Nephron progenitor cell (in vitro differentiated cells): ENCODE measurements at regions not wholly inside any gene's neighbourhood (a gene's known extent, or its start where the extent isn't known, plus 50 kb on each side); places are given as distances from the start of the nearest gene placed in this dataset.

Source experiments
- DNase-seq: peaks from one replicate; pipeline ENCODE4 v3.0.0; 2021
- H3K27ac Mint-ChIP-seq: 2 replicates; pipeline ENCODE4 v1.8.0; 2021; ENCODE audit warnings: mild to moderate bottlenecking, moderate library complexity, mixed read lengths
- H3K27me3 Mint-ChIP-seq: 2 replicates; pipeline ENCODE4 v1.8.0; 2021; ENCODE audit warnings: mild to moderate bottlenecking, low read depth, mixed read lengths; ENCODE audit not compliant: poor library complexity
- H3K36me3 Mint-ChIP-seq: 2 replicates; pipeline ENCODE4 v1.8.0; 2021; ENCODE audit warnings: low read depth, mixed read lengths
- H3K4me1 Mint-ChIP-seq: 2 replicates; pipeline ENCODE4 v1.8.0; 2021; ENCODE audit warnings: mixed read lengths
- H3K4me3 Mint-ChIP-seq: 2 replicates; pipeline ENCODE4 v1.8.0; 2021; ENCODE audit warnings: mild to moderate bottlenecking, moderate library complexity, mixed read lengths
- H3K9me3 Mint-ChIP-seq: 2 replicates; pipeline ENCODE4 v1.8.0; 2021; ENCODE audit warnings: mild to moderate bottlenecking, moderate library complexity, mixed read lengths
- CTCF ChIP-seq: fragments of 200-600 bp; sonication (generic); IDR thresholded peaks from 2 replicates; pipeline ENCODE4 v1.5.0; 2021; ENCODE audit warnings: antibody characterized with exemption

DNA sequence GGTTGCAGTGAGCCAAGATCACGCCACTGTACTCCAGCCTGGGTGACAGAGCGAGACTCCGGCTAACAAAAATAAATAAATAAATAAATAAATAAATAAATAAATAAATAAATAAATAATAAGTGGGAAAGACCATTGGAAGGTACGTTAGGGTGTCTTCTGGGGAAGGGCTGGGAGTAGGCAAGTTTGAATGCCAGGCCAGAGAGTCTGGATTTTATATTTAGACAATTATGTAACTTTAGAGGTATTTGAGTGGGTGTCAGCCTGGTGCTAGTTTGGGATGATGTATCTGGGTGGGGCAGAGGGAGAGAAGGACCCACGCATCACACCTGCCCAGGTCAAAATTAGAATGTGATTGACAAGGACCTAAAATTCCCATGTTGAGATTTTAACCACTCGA, 73.1 kb upstream of the PRNP start:
- no peaks in the 10 kb centered on the region for H3K9me3 Mint-ChIP-seq
- TF ChIP-seq CTCF: no peak
- H3K4me3 Mint-ChIP-seq: no peak overlapping the region
- peaks cover 12% of the 10 kb centered on the region for H3K4me1 Mint-ChIP-seq
- H3K36me3 Mint-ChIP-seq: no peaks in the 10 kb centered on the region
- no peak for DNase-seq
- no peak overlapping the region for H3K27ac Mint-ChIP-seq
- H3K27me3 Mint-ChIP-seq: peaks cover 19% of the 10 kb centered on the region

DNA sequence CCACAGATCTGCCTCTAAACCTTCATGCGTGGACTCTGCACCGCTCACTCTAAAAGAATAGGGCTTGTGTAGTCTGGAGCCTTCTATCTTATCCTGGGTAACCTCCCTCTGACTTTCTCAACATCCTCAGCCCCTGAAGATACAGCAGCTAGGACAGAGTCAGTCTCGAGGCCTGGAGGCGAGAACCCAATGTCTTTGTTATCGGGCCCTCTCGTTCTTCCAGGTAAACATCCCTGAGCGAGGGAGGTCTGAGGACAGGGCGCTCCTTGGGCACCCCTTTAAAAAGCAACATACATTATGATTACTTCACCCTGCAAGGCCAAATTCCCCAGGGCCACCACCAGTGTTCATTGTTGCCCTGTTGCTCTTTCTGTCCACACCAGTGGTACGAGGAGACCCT, 75.4 kb upstream of the PRNP start:
- peaks cover 7% of the 10 kb centered on the region for H3K27me3 Mint-ChIP-seq
- DNase-seq: no peak
- peaks cover 23% of the 10 kb centered on the region for H3K4me1 Mint-ChIP-seq
- TF ChIP-seq CTCF: no peak
- H3K27ac Mint-ChIP-seq: no peak overlapping the region
- H3K36me3 Mint-ChIP-seq: no peaks in the 10 kb centered on the region
- H3K4me3 Mint-ChIP-seq: no peak overlapping the region
- H3K9me3 Mint-ChIP-seq: no peaks in the 10 kb centered on the region

DNA sequence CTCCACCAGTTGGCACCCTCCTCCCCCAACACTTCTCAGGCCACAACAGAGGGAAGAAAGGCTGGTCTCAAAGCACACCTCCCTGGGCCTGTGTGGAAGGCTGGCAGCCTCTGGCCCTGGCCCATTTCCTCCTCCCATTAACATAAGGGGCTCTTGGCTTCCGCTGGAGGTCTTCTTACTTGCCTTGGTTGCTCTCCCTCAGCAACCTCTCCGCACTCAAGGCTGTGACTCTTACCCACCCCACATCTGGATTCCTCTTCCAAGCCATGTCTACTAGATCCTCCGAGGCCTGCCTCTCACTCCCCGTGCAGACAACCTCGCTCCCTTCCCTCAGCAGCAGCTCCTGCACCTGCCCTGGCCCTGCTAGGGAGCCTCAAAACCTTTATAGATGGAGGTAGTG, 76.7 kb upstream of the PRNP start:
- no peak for DNase-seq
- no peaks in the 10 kb centered on the region for H3K36me3 Mint-ChIP-seq
- peaks cover 15% of the 10 kb centered on the region for H3K27me3 Mint-ChIP-seq
- no peak overlapping the region for H3K27ac Mint-ChIP-seq
- TF ChIP-seq CTCF: no peak
- H3K9me3 Mint-ChIP-seq: no peaks in the 10 kb centered on the region
- H3K4me3 Mint-ChIP-seq: no peak overlapping the region
- H3K4me1 Mint-ChIP-seq: peaks cover 25% of the 10 kb centered on the region

DNA sequence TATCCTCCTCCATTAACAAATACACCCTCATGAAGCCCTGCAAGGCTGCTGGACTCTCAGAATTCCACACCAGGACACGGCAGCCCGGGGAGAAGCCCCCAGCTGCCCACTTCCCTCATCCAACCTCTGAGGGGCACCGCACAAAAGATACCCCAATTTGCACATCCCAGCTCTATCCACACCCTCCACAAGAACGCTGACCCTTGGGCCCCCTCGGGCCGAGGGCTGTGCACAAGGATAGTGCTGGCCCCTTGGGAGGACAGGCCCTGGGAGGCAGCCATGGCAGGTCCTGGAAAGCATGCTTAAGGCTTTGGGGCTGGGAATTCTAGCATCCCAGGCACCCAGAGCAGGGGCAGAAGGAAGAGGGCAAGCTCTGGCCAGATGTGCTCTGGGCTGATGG, 77.4 kb upstream of the PRNP start:
- Mint-ChIP-seq H3K4me3 (no peak overlapping the region), H3K27me3 (peaks cover 17% of the 10 kb centered on the region), H3K27ac (no peak overlapping the region), H3K9me3 (no peaks in the 10 kb centered on the region), H3K4me1 (peaks cover 20% of the 10 kb centered on the region), H3K36me3 (no peaks in the 10 kb centered on the region)
- no peak for DNase-seq
- TF ChIP-seq CTCF: no peak

DNA sequence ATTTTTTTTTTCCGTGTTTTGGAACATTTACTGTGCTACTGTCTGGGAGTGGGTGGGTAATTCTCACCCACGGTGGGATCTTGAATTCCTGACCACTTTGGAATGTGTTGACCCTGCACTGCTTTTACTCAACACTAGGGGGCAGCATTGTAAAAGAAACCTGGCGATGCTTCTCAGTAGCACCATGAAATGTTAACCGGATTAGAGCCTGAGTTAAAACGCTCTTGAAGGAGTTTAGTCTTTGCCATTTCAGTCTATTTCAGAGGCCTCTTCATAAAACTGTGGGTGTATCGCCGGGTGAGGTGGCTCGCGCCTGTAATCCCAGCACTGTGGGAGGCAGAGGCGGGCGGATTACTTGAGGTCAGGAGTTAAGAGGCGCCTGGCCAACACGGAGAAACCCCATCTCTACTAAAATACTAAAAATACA, 79.0 kb upstream of the PRNP start:
- peak; percentile 70 for DNase-seq
- Mint-ChIP-seq H3K4me1 (peaks cover 14% of the 10 kb centered on the region), H3K4me3 (peak overlapping the region; percentile 24), H3K27me3 (peaks cover 23% of the 10 kb centered on the region), H3K27ac (peak overlapping the region; percentile 29), H3K36me3 (no peaks in the 10 kb centered on the region), H3K9me3 (no peaks in the 10 kb centered on the region)
- peak; percentile 85 for TF ChIP-seq CTCF

DNA sequence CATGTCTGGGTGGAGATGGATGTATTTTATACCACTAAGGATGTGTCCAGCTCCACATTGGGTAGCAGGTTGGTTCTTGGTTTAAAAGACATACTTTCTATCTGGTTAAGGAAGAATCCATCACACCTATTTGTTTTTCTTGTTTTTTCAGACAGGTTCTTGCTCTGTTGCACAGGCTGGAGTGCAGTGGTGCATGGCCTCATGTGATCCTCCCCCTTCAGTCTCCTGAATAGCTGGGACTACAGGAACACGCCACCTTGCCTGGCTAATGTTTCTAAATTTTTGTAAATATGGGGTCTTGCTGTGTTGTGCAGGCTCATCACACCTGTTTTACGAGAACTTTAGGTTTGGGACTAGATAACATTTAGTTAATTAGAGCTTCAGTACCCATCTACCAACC, 80.2 kb upstream of the PRNP start:
- TF ChIP-seq CTCF: no peak
- Mint-ChIP-seq H3K27me3 (peaks cover 28% of the 10 kb centered on the region), H3K9me3 (no peaks in the 10 kb centered on the region), H3K36me3 (no peaks in the 10 kb centered on the region), H3K4me1 (peaks cover 14% of the 10 kb centered on the region), H3K4me3 (no peak overlapping the region), H3K27ac (no peak overlapping the region)
- DNase-seq: peak; percentile 23
